Breast epithelium (tissue), 3 donors: ENCODE measurements at regions not wholly inside any gene's neighbourhood (a gene's known extent, or its start where the extent isn't known, plus 50 kb on each side); places are given as distances from the start of the nearest gene placed in this dataset.
"Not testable (repeated sequence)": the region's sequence is repeated elsewhere in the genome, so short reads cannot be mapped to it uniquely, and the experiment has no call there.

Experiments used
- POLR2A ChIP-seq: fragments of 450-650 bp; IDR thresholded peaks from one replicate; pipeline ENCODE4 v1.6.1; 2016; ENCODE audit warnings: antibody characterized with exemption, mild to moderate bottlenecking, moderate library complexity
- POLR2AphosphoS5 ChIP-seq, 3 donors: sonication (generic); formaldehyde crosslinking; IDR thresholded peaks; one replicate each; pipeline ENCODE4 v1.6.1; 2017; ENCODE audit warnings: antibody characterized with exemption in 3 of 3
- TF ChIP-seq, protein P1 (sequence below), 3 donors: fragments of 450-650 bp; IDR thresholded peaks; one replicate each; pipeline ENCODE4 v1.5.1; 2016 to 2017; ENCODE audit warnings: antibody characterized with exemption in 3 of 3, mild to moderate bottlenecking in 3 of 3, moderate library complexity in 3 of 3

DNA sequence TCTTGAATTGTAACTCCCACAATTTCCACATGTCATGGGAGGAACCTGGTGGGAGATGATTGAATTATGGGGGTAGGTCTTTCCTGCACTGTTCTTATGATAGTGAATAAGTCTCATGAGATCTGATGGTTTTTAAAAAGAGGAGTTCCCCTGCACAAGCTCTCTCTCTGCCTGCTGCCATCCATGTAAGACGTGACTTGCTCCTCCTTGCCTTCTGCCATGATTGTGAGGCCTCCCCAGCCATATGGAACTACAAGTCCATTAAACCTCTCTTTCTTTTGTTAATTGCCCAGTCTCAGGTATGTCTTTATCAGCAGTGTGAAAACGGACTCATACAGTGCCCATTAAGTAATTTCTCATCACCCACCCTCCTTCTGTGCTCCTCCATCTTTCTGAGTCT, 159.6 kb upstream of the RPH3A start:
- TF ChIP-seq, protein P1, sequence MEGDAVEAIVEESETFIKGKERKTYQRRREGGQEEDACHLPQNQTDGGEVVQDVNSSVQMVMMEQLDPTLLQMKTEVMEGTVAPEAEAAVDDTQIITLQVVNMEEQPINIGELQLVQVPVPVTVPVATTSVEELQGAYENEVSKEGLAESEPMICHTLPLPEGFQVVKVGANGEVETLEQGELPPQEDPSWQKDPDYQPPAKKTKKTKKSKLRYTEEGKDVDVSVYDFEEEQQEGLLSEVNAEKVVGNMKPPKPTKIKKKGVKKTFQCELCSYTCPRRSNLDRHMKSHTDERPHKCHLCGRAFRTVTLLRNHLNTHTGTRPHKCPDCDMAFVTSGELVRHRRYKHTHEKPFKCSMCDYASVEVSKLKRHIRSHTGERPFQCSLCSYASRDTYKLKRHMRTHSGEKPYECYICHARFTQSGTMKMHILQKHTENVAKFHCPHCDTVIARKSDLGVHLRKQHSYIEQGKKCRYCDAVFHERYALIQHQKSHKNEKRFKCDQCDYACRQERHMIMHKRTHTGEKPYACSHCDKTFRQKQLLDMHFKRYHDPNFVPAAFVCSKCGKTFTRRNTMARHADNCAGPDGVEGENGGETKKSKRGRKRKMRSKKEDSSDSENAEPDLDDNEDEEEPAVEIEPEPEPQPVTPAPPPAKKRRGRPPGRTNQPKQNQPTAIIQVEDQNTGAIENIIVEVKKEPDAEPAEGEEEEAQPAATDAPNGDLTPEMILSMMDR (IDR thresholded peaks at IDR 0.05): not testable (repeated sequence)
- TF ChIP-seq POLR2A; POLR2AphosphoS5 (IDR thresholded peaks at IDR 0.05): not testable (repeated sequence)
